ENCODE measurements at regions not wholly inside any gene's neighbourhood (a gene's known extent, or its start where the extent isn't known, plus 50 kb on each side); places are given as distances from the start of the nearest gene placed in this dataset.
"Not testable (repeated sequence)": the region's sequence is repeated elsewhere in the genome, so short reads cannot be mapped to it uniquely, and the experiment has no call there.

DNA sequence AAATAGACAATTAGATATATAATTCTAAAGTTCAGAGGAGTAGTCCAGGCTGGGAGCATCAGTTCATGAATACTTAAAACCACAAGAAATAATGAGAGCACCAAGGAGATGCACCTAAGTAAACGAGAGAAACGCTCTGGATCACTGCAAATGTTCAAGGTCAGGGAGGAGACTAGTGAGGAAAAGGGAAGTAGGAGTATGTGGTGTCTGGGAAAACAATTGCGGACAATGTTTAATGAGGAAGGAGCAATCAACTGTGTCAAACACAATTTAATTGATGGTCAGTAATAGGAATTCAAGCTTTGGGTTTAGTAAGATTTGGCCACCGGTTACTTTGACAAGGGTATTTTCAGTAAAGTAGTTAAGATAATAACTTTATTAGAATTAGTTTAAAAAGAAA, 652.2 kb downstream of the DACH1 start:
- no peak overlapping the region for H3K27ac ChIP-seq
- no peaks in the 10 kb centered on the region for H3K9me3 ChIP-seq
- 64 to 82% methylated on average over 4 of the region's 4 CpGs for WGBS, 2 donors
- no peak for DNase-seq
- H3K4me3 ChIP-seq, result no peak overlapping the region
- no peaks in the 10 kb centered on the region for H3K27me3 ChIP-seq
- TF ChIP-seq POLR2AphosphoS5 (IDR thresholded peaks at IDR 0.05) (no peak), EP300 (IDR thresholded peaks at IDR 0.05) (no peak), POLR2A (IDR thresholded peaks at IDR 0.05) (no peak)
- TF ChIP-seq, protein P1, sequence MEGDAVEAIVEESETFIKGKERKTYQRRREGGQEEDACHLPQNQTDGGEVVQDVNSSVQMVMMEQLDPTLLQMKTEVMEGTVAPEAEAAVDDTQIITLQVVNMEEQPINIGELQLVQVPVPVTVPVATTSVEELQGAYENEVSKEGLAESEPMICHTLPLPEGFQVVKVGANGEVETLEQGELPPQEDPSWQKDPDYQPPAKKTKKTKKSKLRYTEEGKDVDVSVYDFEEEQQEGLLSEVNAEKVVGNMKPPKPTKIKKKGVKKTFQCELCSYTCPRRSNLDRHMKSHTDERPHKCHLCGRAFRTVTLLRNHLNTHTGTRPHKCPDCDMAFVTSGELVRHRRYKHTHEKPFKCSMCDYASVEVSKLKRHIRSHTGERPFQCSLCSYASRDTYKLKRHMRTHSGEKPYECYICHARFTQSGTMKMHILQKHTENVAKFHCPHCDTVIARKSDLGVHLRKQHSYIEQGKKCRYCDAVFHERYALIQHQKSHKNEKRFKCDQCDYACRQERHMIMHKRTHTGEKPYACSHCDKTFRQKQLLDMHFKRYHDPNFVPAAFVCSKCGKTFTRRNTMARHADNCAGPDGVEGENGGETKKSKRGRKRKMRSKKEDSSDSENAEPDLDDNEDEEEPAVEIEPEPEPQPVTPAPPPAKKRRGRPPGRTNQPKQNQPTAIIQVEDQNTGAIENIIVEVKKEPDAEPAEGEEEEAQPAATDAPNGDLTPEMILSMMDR (IDR thresholded peaks at IDR 0.05), result no peak
- no peaks in the 10 kb centered on the region for H3K4me1 ChIP-seq
- intact Hi-C loops (cut with DNase I), result no loop called here
- no peaks in the 10 kb centered on the region for H3K36me3 ChIP-seq

DNA sequence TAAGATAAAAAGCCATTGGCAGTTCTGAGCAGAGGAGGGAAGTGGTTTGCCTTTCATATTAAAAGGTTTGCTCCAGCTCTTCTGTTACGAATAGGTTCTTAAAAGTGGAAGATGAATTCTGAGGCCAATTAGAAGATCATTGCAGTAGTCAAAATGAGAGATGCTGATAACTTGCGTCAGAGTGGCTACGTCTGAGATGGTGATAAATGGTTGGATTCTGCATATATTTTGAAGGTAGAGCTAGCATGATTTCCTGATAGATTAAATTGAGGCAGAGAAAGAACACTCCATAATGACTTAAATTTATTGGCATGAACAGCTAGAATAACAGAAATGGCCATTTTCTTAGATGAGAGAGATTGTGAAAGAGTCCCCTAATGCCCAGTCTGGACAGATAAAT, 652.6 kb downstream of the DACH1 start:
- Histone ChIP-seq H3K4me1 (no peaks in the 10 kb centered on the region), H3K27ac (no peak overlapping the region), H3K27me3 (no peaks in the 10 kb centered on the region), H3K4me3 (no peak overlapping the region), H3K9me3 (no peaks in the 10 kb centered on the region), H3K36me3 (no peaks in the 10 kb centered on the region)
- no peak for DNase-seq
- intact Hi-C loops (cut with DNase I), result no loop called here
- TF ChIP-seq POLR2AphosphoS5 (IDR thresholded peaks at IDR 0.05) (no peak), EP300 (IDR thresholded peaks at IDR 0.05) (no peak)
- WGBS, 2 donors, result 90 to 91% methylated on average over 3 of the region's 3 CpGs

DNA sequence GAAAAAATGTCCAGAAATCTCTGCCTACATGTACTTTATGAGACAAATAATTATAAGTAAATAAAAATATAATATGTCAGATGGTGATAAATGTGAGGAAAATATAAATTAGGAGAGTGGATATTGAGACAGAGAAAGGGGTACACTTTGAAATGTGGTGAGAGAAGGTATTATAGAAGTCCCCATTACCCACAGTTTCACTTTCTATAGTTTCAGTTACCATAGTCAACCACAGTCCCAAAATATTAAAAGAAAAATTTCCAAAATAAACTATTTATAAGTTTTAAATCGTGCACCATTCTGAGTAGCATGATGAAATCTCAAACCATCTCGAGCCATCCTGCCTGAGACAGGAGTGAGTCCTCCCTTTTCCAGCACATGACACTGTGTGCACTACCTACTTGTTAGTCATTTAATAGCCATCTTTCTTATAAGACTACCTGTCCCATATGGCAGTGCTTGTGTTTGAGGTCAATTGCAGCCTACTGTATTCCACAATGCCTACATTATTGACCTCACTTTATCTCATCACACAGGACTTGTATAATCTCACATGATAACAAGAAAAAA, 653.7 kb downstream of the DACH1 start:
- DNase-seq, result no peak
- no peaks in the 10 kb centered on the region for H3K27me3 ChIP-seq
- intact Hi-C loops (cut with DNase I), result no loop called here
- no peaks in the 10 kb centered on the region for H3K4me1 ChIP-seq
- no peak overlapping the region for H3K4me3 ChIP-seq
- TF ChIP-seq, protein P1 (IDR thresholded peaks at IDR 0.05), result no peak
- no peak for TF ChIP-seq POLR2AphosphoS5 (IDR thresholded peaks at IDR 0.05)
- TF ChIP-seq POLR2A (IDR thresholded peaks at IDR 0.05), result no peak
- TF ChIP-seq EP300 (IDR thresholded peaks at IDR 0.05), result no peak
- WGBS, 2 donors, result 73% methylated on average over 2 of the region's 2 CpGs
- H3K9me3 ChIP-seq, result no peaks in the 10 kb centered on the region
- H3K27ac ChIP-seq, result no peak overlapping the region
- H3K36me3 ChIP-seq, result no peaks in the 10 kb centered on the region

DNA sequence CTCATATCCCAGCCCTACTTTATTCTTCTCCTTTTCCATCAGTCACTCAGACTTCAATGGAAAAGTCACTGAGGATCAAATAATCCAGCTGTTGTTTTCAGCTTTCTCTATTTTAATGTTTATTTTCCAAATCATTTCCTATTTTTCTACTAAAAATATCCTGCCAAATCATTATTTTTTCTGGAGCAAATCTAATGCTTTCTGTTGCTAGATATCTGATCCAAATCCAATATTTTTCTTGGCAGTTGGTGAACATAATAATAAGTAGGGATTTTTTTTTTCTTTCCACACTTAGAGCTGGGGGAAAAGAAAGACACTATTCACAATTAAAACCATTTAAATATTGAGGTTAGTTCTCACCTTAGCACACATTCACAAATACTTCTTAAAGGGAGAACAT, 656.1 kb downstream of the DACH1 start:
- Histone ChIP-seq H3K36me3 (no peaks in the 10 kb centered on the region), H3K9me3 (no peaks in the 10 kb centered on the region), H3K4me3 (no peak overlapping the region), H3K4me1 (no peaks in the 10 kb centered on the region), H3K27me3 (no peaks in the 10 kb centered on the region), H3K27ac (no peak overlapping the region)
- intact Hi-C loops (cut with DNase I), result no loop called here
- DNase-seq, result no peak
- no peak for TF ChIP-seq EP300 (IDR thresholded peaks at IDR 0.05)
- TF ChIP-seq POLR2AphosphoS5 (IDR thresholded peaks at IDR 0.05), result no peak
- no peak for TF ChIP-seq POLR2A (IDR thresholded peaks at IDR 0.05)

DNA sequence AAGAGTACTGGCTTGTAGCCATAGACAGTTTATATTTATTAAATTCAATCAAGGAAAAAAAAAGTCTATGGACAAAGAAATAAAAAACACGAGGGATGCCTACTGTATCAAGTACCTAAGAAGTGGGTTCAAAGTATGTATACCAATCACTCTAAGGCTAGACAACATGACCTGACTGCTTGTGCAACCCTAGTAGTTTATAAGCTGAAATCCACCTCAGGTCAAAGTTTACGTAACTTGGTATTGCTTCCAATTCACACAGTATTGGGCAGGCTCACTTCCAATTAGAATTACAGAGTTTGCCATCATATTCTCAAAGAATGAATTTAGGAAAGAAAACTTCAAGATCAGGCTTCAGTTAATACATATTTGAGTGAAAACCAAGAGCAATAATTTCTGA, 657.8 kb downstream of the DACH1 start:
- intact Hi-C loops (cut with DNase I), result no loop called here
- Histone ChIP-seq H3K27me3 (no peaks in the 10 kb centered on the region), H3K27ac (no peak overlapping the region), H3K4me3 (no peak overlapping the region), H3K4me1 (no peaks in the 10 kb centered on the region), H3K36me3 (no peaks in the 10 kb centered on the region), H3K9me3 (no peaks in the 10 kb centered on the region)
- 88 to 94% methylated on average over 2 of the region's 2 CpGs for WGBS, 2 donors
- TF ChIP-seq POLR2AphosphoS5 (IDR thresholded peaks at IDR 0.05), result no peak
- no peak for TF ChIP-seq POLR2A (IDR thresholded peaks at IDR 0.05)
- TF ChIP-seq EP300 (IDR thresholded peaks at IDR 0.05), result no peak
- TF ChIP-seq, protein P1 (IDR thresholded peaks at IDR 0.05), result no peak
- DNase-seq, result no peak

DNA sequence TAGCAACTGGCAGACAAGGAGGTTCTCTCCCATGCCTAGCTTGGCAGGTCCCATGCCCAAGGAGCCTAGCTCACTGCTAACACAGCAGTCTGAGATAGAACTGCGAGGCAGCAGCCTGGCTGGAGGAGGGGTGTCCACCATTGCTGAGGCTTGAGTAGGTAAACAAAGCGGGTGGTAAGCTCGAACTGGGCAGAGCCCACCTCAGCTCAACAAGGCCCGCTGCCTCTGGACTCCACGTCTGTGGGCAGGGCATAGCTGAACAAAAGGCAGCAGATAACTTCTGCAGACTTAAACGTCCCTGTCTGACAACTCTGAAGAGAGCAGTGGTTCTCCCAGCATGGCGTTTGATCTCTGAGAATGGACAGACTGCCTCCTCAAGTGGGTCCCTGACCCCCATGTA, 682.4 kb downstream of the DACH1 start:
- H3K27ac ChIP-seq; H3K36me3 ChIP-seq; H3K4me3 ChIP-seq; DNase-seq; H3K9me3 ChIP-seq; H3K4me1 ChIP-seq; intact Hi-C loops (cut with DNase I); H3K27me3 ChIP-seq: not testable (repeated sequence)
- WGBS, 2 donors, result 85 to 89% methylated on average over 7 of the region's 7 CpGs

DNA sequence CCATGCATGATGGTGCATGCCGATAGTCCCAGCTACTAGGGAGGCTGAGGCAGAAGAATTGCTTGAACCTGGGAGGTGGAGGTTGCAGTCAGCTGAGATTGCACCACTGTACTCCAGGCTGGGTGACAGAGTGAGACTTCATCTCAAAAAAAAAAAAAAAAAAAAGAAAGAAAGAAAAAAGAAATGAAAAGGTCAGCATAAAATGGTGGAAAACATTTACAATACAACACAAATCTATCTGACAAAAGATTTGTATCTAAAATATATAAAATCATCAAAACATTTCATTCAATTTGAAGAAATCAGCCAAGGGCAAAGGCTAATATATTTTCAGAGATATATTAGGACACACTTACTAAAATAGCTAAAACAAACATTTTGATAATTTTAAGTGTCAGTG, 683.7 kb downstream of the DACH1 start:
- intact Hi-C loops (cut with DNase I); H3K4me3 ChIP-seq; H3K27me3 ChIP-seq; H3K27ac ChIP-seq; H3K36me3 ChIP-seq; H3K4me1 ChIP-seq; H3K9me3 ChIP-seq; DNase-seq: not testable (repeated sequence)
- WGBS, 2 donors, result 86 to 96% methylated on average over 1 of the region's 1 CpG

Data from sigmoid colon (tissue), 6 donors.